Natural killer cell (primary cell): ENCODE measurements at regions not wholly inside any gene's neighbourhood (a gene's known extent, or its start where the extent isn't known, plus 50 kb on each side); places are given as distances from the start of the nearest gene placed in this dataset.

Experiments used
- ATAC-seq, 3 donors: fragments of 150-1000 bp in 2 of 3; fragments of 200-7000 bp in 1 of 3; cut with Tn5 transposase; 1 replicate in 1 of 3; 2 replicates in 2 of 3; pipeline ENCODE4 v1.10.0; 2021; ENCODE audit warnings: mild to moderate bottlenecking in 2 of 3, moderate library complexity in 2 of 3
- DNase-seq, 2 donors: peaks; one replicate each; pipeline versions ENCODE4 v3.0.0 to v3.0.0-alpha.2; 2013 to 2021; ENCODE audit warnings: mixed read lengths in 1 of 2
- H3K27ac ChIP-seq: one replicate; pipeline ENCODE4 v1.5.1; 2013; ENCODE audit warnings: mild to moderate bottlenecking, low read length
- H3K27me3 ChIP-seq: one replicate; pipeline ENCODE4 v1.6.1; 2013; ENCODE audit warnings: low read length; ENCODE audit not compliant: control insufficient read depth, insufficient read depth
- H3K36me3 ChIP-seq: one replicate; pipeline ENCODE4 v1.6.1; 2013; ENCODE audit warnings: low read length; ENCODE audit not compliant: control insufficient read depth, insufficient read depth
- H3K4me1 ChIP-seq: one replicate; pipeline ENCODE4 v1.6.1; 2013; ENCODE audit warnings: low read length; ENCODE audit not compliant: control insufficient read depth, insufficient read depth
- H3K4me3 ChIP-seq: one replicate; pipeline ENCODE4 v1.5.1; 2013; ENCODE audit warnings: low read length
- H3K9me3 ChIP-seq: one replicate; pipeline ENCODE4 v1.6.1; 2013; ENCODE audit warnings: low read length; ENCODE audit not compliant: control insufficient read depth, insufficient read depth
- H3K27ac Mint-ChIP-seq, 2 donors: one replicate each; pipeline ENCODE4 v1.8.0; 2022; ENCODE audit warnings: mild to moderate bottlenecking in 2 of 2, mixed read lengths in 2 of 2, moderate library complexity in 1 of 2
- H3K27me3 Mint-ChIP-seq, 2 donors: one replicate each; pipeline ENCODE4 v1.8.0; 2022; ENCODE audit warnings: low read depth in 2 of 2, mixed read lengths in 2 of 2
- H3K36me3 Mint-ChIP-seq: one replicate; pipeline ENCODE4 v1.8.0; 2022; ENCODE audit warnings: mixed read lengths
- H3K4me1 Mint-ChIP-seq, 2 donors: one replicate each; pipeline ENCODE4 v1.8.0; 2022; ENCODE audit warnings: mixed read lengths in 2 of 2
- H3K4me3 Mint-ChIP-seq: one replicate; pipeline ENCODE4 v1.8.0; 2022; ENCODE audit warnings: mild to moderate bottlenecking, moderate library complexity, mixed read lengths
- H3K9me3 Mint-ChIP-seq, 2 donors: one replicate each; pipeline ENCODE4 v1.8.0; 2022; ENCODE audit warnings: mixed read lengths in 2 of 2
- WGBS: methylation state at CpG from one replicate; pipeline ENCODE4 v1.1.7; 2013; ENCODE audit warnings: missing lambda C conversion rate; ENCODE audit not compliant: insufficient coverage; 5-methylcytosine and 5-hydroxymethylcytosine counted together
- intact Hi-C: fragments of 100-400 bp; cut with micrococcal nuclease; formaldehyde crosslinking; loops from one replicate; pipeline ENCODE4 v1.14.2; 2022
- TF ChIP-seq, protein P1 (sequence below): fragments of 200-600 bp; IDR thresholded peaks from one replicate; pipeline ENCODE4 v1.8.0; 2022; ENCODE audit warnings: antibody characterized with exemption

DNA sequence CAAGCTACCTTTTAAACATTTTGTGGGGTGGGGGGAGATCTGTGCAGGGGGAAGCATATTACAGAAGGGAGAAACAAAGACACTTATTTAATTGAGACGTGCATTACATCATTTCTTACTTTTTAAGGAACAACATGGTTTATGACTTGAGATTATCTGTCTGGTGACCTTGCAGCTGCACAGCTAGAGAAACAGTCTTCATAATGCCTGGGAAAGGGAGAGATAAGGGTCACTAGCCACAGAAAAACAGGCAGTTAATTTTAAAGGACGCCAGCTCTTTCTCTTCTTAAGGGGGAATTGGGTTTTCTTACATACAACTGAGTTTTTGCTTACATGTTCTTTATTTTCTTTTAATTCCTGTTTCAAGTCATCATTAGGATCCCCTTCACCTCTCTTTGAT, 147.9 kb downstream of the SST start:
- H3K36me3 ChIP-seq, result no peaks in the 10 kb centered on the region
- H3K27ac Mint-ChIP-seq, result no peak overlapping the region
- TF ChIP-seq, protein P1, sequence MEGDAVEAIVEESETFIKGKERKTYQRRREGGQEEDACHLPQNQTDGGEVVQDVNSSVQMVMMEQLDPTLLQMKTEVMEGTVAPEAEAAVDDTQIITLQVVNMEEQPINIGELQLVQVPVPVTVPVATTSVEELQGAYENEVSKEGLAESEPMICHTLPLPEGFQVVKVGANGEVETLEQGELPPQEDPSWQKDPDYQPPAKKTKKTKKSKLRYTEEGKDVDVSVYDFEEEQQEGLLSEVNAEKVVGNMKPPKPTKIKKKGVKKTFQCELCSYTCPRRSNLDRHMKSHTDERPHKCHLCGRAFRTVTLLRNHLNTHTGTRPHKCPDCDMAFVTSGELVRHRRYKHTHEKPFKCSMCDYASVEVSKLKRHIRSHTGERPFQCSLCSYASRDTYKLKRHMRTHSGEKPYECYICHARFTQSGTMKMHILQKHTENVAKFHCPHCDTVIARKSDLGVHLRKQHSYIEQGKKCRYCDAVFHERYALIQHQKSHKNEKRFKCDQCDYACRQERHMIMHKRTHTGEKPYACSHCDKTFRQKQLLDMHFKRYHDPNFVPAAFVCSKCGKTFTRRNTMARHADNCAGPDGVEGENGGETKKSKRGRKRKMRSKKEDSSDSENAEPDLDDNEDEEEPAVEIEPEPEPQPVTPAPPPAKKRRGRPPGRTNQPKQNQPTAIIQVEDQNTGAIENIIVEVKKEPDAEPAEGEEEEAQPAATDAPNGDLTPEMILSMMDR, result no peak
- WGBS, result no CpG with 5 or more reads among the region's 2 CpGs
- no peaks in the 10 kb centered on the region for H3K4me1 Mint-ChIP-seq
- H3K9me3 ChIP-seq, result no peaks in the 10 kb centered on the region
- ATAC-seq (no peak), DNase-seq (no peak)
- H3K36me3 Mint-ChIP-seq, result no peaks in the 10 kb centered on the region
- peaks cover 2% of the 10 kb centered on the region for H3K27me3 ChIP-seq
- intact Hi-C loops, result no loop called here
- no peaks in the 10 kb centered on the region for H3K9me3 Mint-ChIP-seq
- no peak overlapping the region for H3K4me3 ChIP-seq
- no peak overlapping the region for H3K4me3 Mint-ChIP-seq
- H3K4me1 ChIP-seq, result no peaks in the 10 kb centered on the region
- no peak overlapping the region for H3K27ac ChIP-seq
- peaks cover 8 to 14% of the 10 kb centered on the region in 2 donors for H3K27me3 Mint-ChIP-seq

DNA sequence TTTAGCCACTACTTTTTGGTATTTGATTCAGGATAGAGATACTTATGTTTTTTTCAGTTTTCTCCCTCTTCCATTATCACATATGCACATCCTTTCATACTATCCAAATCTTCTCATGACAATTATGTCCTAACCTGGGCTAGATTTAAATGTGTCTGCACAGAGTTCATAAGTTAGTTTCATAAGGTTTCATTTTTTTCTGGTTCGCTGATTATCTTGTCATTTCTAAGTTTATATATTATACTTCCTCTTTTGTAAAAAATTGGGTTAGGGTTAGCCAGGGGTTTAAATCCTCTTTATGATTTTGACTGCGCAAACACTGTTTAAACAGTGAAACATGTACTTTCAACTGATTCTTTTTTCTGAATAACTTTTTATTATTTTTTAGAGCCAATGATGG, 148.6 kb downstream of the SST start:
- Mint-ChIP-seq H3K36me3 (no peaks in the 10 kb centered on the region), H3K27me3 (peaks cover 8 to 14% of the 10 kb centered on the region in 2 donors), H3K4me3 (no peak overlapping the region), H3K9me3 (no peaks in the 10 kb centered on the region), H3K27ac (no peak overlapping the region), H3K4me1 (no peaks in the 10 kb centered on the region)
- no CpG with 5 or more reads among the region's 2 CpGs for WGBS
- ATAC-seq (no peak), DNase-seq (no peak)
- Histone ChIP-seq H3K4me3 (no peak overlapping the region), H3K27me3 (no peaks in the 10 kb centered on the region), H3K27ac (no peak overlapping the region), H3K4me1 (no peaks in the 10 kb centered on the region), H3K9me3 (no peaks in the 10 kb centered on the region), H3K36me3 (no peaks in the 10 kb centered on the region)
- TF ChIP-seq, protein P1, result no peak
- intact Hi-C loops, result no loop called here

DNA sequence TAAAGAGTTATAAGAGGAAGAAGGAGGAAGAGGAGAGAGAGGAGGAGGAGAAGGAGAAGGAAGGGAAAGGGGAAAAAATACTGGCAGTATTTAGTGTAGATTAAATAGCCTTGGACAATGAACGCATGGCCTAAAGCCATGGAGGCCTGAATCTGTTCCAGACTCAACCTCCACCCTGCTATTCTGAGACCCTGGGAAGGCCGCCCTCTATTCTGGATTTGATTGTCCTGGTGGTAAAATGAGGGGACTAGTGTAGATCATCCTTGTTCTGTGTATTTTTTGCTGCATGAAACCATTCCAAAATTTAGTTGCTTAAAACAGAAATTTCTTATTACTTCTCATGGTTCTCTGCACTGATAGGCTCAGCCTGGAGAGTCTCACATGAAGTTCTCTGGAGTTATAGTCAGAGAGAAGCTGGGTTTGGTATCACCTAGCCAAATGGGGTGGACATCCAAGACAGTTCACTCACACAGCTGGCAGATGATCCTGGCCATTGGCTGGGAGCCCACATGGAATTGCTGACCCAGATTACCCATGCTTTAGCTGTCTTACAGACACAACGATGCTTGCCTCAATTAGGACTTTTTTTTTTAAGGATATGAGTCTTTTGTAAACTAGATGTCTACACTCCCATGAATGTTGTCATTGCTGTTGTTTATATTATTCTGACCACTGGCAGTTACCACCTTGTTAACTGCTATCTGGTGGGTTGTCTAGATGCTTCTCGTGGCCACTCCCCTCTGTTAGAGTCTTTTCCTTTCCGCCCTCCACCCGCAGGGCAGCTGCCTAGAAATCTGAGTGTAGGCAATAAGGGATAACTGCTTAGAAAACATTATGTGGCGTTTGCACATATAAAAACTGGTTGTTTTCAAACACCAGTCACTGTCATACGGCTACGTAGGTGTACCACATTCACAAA, 149.9 kb downstream of the SST start:
- Histone ChIP-seq H3K4me1 (no peaks in the 10 kb centered on the region), H3K9me3 (no peaks in the 10 kb centered on the region), H3K4me3 (no peak overlapping the region), H3K36me3 (no peaks in the 10 kb centered on the region), H3K27ac (no peak overlapping the region), H3K27me3 (no peaks in the 10 kb centered on the region)
- H3K9me3 Mint-ChIP-seq, result no peaks in the 10 kb centered on the region
- TF ChIP-seq, protein P1, result no peak
- no peak for ATAC-seq
- H3K4me3 Mint-ChIP-seq, result no peak overlapping the region
- no peak for DNase-seq
- intact Hi-C loops, result no loop called here
- WGBS, result 91% methylated on average over 8 of the region's 9 CpGs
- no peak overlapping the region for H3K27ac Mint-ChIP-seq
- H3K4me1 Mint-ChIP-seq, result no peaks in the 10 kb centered on the region
- H3K27me3 Mint-ChIP-seq, result peaks cover 3% of the 10 kb centered on the region in 2 donors
- H3K36me3 Mint-ChIP-seq, result no peaks in the 10 kb centered on the region
